Ishikawa (cell line): ENCODE measurements at regions not wholly inside any gene's neighbourhood (a gene's known extent, or its start where the extent isn't known, plus 50 kb on each side); places are given as distances from the start of the nearest gene placed in this dataset.

Experiments used
- CEBPB ChIP-seq: IDR thresholded peaks from 2 replicates; pipeline ENCODE4 v1.6.1; 2012
- CREB1 ChIP-seq: IDR thresholded peaks from 2 replicates; pipeline ENCODE4 v1.6.1; 2012; ENCODE audit warnings: low read depth
- EGR1 ChIP-seq: IDR thresholded peaks from 2 replicates; pipeline ENCODE4 v1.6.1; 2012
- EP300 ChIP-seq: IDR thresholded peaks from 2 replicates; pipeline ENCODE4 v1.6.1; 2012; ENCODE audit warnings: borderline replicate concordance
- FOXM1 ChIP-seq: IDR thresholded peaks from 2 replicates; pipeline ENCODE4 v1.6.1; 2012; ENCODE audit warnings: low read depth, borderline replicate concordance
- MAX ChIP-seq: IDR thresholded peaks from 2 replicates; pipeline ENCODE4 v1.6.1; 2012
- NFIC ChIP-seq: IDR thresholded peaks from 2 replicates; pipeline ENCODE4 v1.6.1; 2012
- RAD21 ChIP-seq: IDR thresholded peaks from 2 replicates; pipeline ENCODE4 v1.6.1; 2012; ENCODE audit warnings: low read depth
- REST ChIP-seq: IDR thresholded peaks from 2 replicates; pipeline ENCODE4 v1.6.1; 2012; ENCODE audit warnings: low read depth, mild to moderate bottlenecking
- TAF1 ChIP-seq: IDR thresholded peaks from 2 replicates; pipeline ENCODE4 v1.6.1; 2012; ENCODE audit warnings: low read depth, mild to moderate bottlenecking
- TCF12 ChIP-seq: IDR thresholded peaks from 2 replicates; pipeline ENCODE4 v1.6.1; 2012; ENCODE audit warnings: low read depth
- TEAD4 ChIP-seq: IDR thresholded peaks from 2 replicates; pipeline ENCODE4 v1.6.1; 2012
- USF1 ChIP-seq: IDR thresholded peaks from 2 replicates; pipeline ENCODE4 v1.6.1; 2012
- YY1 ChIP-seq: IDR thresholded peaks from 2 replicates; pipeline ENCODE4 v1.6.1; 2012; ENCODE audit warnings: low read depth
- ZBTB7A ChIP-seq: IDR thresholded peaks from 2 replicates; pipeline ENCODE4 v1.6.1; 2012; ENCODE audit warnings: low read depth

GRCh38 chr7:373818-374705, 84.1 kb downstream of the FOXL3 start:
- TF ChIP-seq USF1 = no peak
- no peak for TF ChIP-seq TAF1
- TF ChIP-seq ZBTB7A = no peak
- TF ChIP-seq TCF12 = no peak
- TF ChIP-seq YY1 = no peak
- TF ChIP-seq NFIC = no peak

- no peak for TF ChIP-seq REST
- no peak for TF ChIP-seq ZBTB7A
- TF ChIP-seq CREB1 = no peak
- TF ChIP-seq FOXM1 = no peak
- TF ChIP-seq YY1 = no peak
- TF ChIP-seq CEBPB = no peak
- TF ChIP-seq TCF12 = no peak
- TF ChIP-seq TAF1 = no peak
- no peak for TF ChIP-seq EGR1
- no peak for TF ChIP-seq USF1
- TF ChIP-seq TEAD4 = no peak
- no peak for TF ChIP-seq RAD21
- no peak for TF ChIP-seq NFIC
- TF ChIP-seq MAX = no peak
- no peak for TF ChIP-seq EP300
These were observed 84.8 kb downstream of the FOXL3 start for GRCh38 chr7:374706-375311.

- TF ChIP-seq YY1 (no peak), TCF12 (no peak), RAD21 (no peak)
These were observed 85.4 kb downstream of the FOXL3 start for GRCh38 chr7:375321-375831.

- TF ChIP-seq EGR1 (no peak), TEAD4 (no peak), RAD21 (no peak), YY1 (no peak), CEBPB (no peak), EP300 (no peak), ZBTB7A (no peak), USF1 (no peak), TAF1 (no peak), FOXM1 (no peak), REST (no peak), CREB1 (no peak), TCF12 (no peak), NFIC (no peak), MAX (no peak)
These were observed 85.9 kb downstream of the FOXL3 start for GRCh38 chr7:375901-376305.

GRCh38 chr7:376306-377079, 86.5 kb downstream of the FOXL3 start:
- TF ChIP-seq NFIC = no peak
- no peak for TF ChIP-seq TEAD4
- TF ChIP-seq MAX = no peak
- no peak for TF ChIP-seq USF1
- TF ChIP-seq ZBTB7A = no peak
- no peak for TF ChIP-seq CREB1
